K562 (cell line): ENCODE measurements at regions not wholly inside any gene's neighbourhood (a gene's known extent, or its start where the extent isn't known, plus 50 kb on each side); places are given as distances from the start of the nearest gene placed in this dataset.

ENCODE experiments used
- CCNT2 ChIP-seq: IDR thresholded peaks from 2 replicates; pipeline ENCODE4 v1.6.1; 2011; ENCODE audit warnings: borderline replicate concordance, low read depth, mild to moderate bottlenecking, moderate library complexity, mixed read lengths, low read length; ENCODE audit not compliant: insufficient read length; ENCODE audit errors: extremely low read depth
- CTCF ChIP-seq, 3 experiments: IDR thresholded peaks in 2 of 3; conservative IDR thresholded peaks in 1 of 3; 2 replicates each; pipeline ENCODE4 v1.5.1; 2011 to 2012; ENCODE audit warnings: low read length in 3 of 3, mild to moderate bottlenecking in 3 of 3, control low read depth in 2 of 3, improper control_type of control experiment in 1 of 3, inconsistent platforms in 1 of 3, low read depth in 1 of 3, mixed read lengths in 1 of 3, moderate library complexity in 1 of 3; ENCODE audit not compliant: insufficient read depth in 2 of 3
- FOXA1 ChIP-seq: fragments of 450-650 bp; IDR thresholded peaks from 2 replicates; pipeline ENCODE4 v1.6.1; 2016; ENCODE audit warnings: mild to moderate bottlenecking, borderline replicate concordance
- NFYB ChIP-seq: IDR thresholded peaks from 2 replicates; pipeline ENCODE4 v1.6.1; 2011; ENCODE audit warnings: mild to moderate bottlenecking, moderate library complexity; ENCODE audit not compliant: insufficient read length; ENCODE audit errors: extremely low read depth
- ZFPM2 ChIP-seq: fragments of 250-450 bp; sonication (Bioruptor Pico); IDR thresholded peaks from 2 replicates; pipeline ENCODE4 v1.5.1; 2022; ENCODE audit warnings: mild to moderate bottlenecking
- ZNF232 ChIP-seq: sonication (generic); formaldehyde crosslinking; IDR thresholded peaks from 2 replicates; pipeline ENCODE4 v1.8.0; 2022; ENCODE audit warnings: mild to moderate bottlenecking, missing genetic modification reagents
- ZNF444 ChIP-seq: fragments of 250-450 bp; sonication (Bioruptor Pico); IDR thresholded peaks from 2 replicates; pipeline ENCODE4 v1.4.0; 2020; ENCODE audit warnings: mild to moderate bottlenecking, moderate library complexity
- ZNF511 ChIP-seq: sonication (generic); formaldehyde crosslinking; IDR thresholded peaks from 2 replicates; pipeline ENCODE4 v1.8.0; 2022; ENCODE audit warnings: mild to moderate bottlenecking, missing genetic modification reagents
- ZNF512 ChIP-seq: IDR thresholded peaks from 2 replicates; pipeline ENCODE4 v1.6.1; 2016; ENCODE audit warnings: missing genetic modification characterization, missing compliant biosample characterization
- TF ChIP-seq, protein P1 (sequence below): sonication (generic); formaldehyde crosslinking; IDR thresholded peaks from 2 replicates; pipeline ENCODE4 v1.8.1; 2023; ENCODE audit warnings: mild to moderate bottlenecking, missing genetic modification reagents

DNA sequence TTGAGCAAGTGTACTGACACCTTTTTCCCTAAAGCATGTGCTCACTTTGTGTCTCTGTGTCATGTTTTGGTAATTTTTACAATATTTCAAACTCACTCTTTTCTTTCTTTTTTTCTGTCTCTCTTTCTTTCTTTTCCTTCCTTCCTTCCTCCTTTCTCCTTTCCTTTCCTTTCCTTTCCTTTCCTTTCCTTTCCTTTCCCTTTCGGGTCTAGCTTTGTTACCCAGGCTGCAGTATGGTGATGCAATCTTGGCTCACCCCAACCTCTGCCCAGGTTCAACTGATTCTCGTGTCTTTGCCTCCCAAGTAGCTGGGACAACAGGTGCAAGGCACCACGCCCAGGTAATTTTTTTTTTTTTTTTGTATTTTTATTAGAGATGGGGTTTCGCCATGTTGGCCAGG lies 60.4 kb upstream of the TINAGL1 start (continued):
- peak; percentile 96 for TF ChIP-seq ZNF512
- TF ChIP-seq CTCF (IDR thresholded peaks at IDR 0.05 in 2 of 3, conservative IDR thresholded peaks at IDR 0.05 in 1 of 3; ENCODE audit: insufficient read depth in 2 of 3, low read depth in 1 of 3, low read length in 3 of 3): no peak
- no peak for TF ChIP-seq FOXA1
- no peak for TF ChIP-seq ZNF444 (CRISPR knock-in tag)
- TF ChIP-seq, protein P1, sequence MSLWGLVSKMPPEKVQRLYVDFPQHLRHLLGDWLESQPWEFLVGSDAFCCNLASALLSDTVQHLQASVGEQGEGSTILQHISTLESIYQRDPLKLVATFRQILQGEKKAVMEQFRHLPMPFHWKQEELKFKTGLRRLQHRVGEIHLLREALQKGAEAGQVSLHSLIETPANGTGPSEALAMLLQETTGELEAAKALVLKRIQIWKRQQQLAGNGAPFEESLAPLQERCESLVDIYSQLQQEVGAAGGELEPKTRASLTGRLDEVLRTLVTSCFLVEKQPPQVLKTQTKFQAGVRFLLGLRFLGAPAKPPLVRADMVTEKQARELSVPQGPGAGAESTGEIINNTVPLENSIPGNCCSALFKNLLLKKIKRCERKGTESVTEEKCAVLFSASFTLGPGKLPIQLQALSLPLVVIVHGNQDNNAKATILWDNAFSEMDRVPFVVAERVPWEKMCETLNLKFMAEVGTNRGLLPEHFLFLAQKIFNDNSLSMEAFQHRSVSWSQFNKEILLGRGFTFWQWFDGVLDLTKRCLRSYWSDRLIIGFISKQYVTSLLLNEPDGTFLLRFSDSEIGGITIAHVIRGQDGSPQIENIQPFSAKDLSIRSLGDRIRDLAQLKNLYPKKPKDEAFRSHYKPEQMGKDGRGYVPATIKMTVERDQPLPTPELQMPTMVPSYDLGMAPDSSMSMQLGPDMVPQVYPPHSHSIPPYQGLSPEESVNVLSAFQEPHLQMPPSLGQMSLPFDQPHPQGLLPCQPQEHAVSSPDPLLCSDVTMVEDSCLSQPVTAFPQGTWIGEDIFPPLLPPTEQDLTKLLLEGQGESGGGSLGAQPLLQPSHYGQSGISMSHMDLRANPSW (CRISPR knock-in tag): no peak
- TF ChIP-seq ZNF511 (CRISPR knock-in tag): no peak
- TF ChIP-seq ZNF232 (CRISPR knock-in tag): no peak
- TF ChIP-seq CCNT2: no peak
- no peak for TF ChIP-seq ZFPM2 (CRISPR knock-in tag)
- TF ChIP-seq NFYB: no peak
